ENCODE measurements at regions not wholly inside any gene's neighbourhood (a gene's known extent, or its start where the extent isn't known, plus 50 kb on each side); places are given as distances from the start of the nearest gene placed in this dataset.

DNA sequence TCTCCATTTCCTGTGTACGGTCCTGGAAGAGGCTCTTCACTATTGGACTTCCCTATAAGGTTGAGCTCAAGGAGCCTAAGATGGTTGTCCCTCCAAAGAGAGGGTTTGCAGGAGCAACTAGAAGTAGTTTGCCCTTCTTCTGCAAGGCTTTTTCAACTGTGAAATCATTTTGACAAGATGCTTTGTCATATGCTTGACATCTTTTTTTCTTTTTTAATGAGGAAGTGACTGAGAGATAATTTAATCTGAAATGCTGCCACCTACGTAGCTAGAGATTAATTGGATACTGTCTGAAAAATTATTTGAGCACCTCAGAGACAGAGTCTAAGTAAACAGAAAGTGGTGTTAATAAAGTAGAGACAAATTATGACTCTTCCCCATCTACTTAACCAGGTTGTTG, 97.0 kb downstream of the CHRM3 start:
- no peak overlapping the region for H2BK15ac ChIP-seq (ENCODE audit: low read length)
- H3K27me3 ChIP-seq (ENCODE audit: control insufficient read depth in 3 of 3, insufficient read depth in 3 of 3, low read depth in 1 of 3, low read length in 3 of 3) = no peaks in the 10 kb centered on the region
- H4K91ac ChIP-seq (ENCODE audit: low read depth, low read length, poor library complexity) = no peak overlapping the region
- no peaks in the 10 kb centered on the region for H3K79me1 ChIP-seq (ENCODE audit: low read depth, low read length)
- no CpG with 5 or more reads among the region's 2 CpGs for WGBS, 2 donors (ENCODE audit: extremely low coverage in 2 of 2, insufficient read length in 2 of 2, insufficient replicate concordance in 1 of 2)
- H3K4me3 ChIP-seq (ENCODE audit: low read length in 2 of 2) = no peak overlapping the region
- no peak overlapping the region for H3K4me2 ChIP-seq (ENCODE audit: insufficient read depth, low read length, poor library complexity, severe bottlenecking)
- DNase-seq (ENCODE audit: low spot score) = no peak
- H2AK5ac ChIP-seq (ENCODE audit: low read depth, low read length) = no peak overlapping the region
- no peak overlapping the region for H3K9ac ChIP-seq (ENCODE audit: low read depth, low read length, poor library complexity)
- no peak overlapping the region for H3K27ac ChIP-seq (replicated peaks; ENCODE audit: low read length)
- no peak overlapping the region for H2AFZ ChIP-seq (ENCODE audit: low read length)
- H3K14ac ChIP-seq (ENCODE audit: low read length) = no peak overlapping the region
- H2BK5ac ChIP-seq (ENCODE audit: low read length) = no peak overlapping the region
- H3K23ac ChIP-seq (ENCODE audit: low read depth, low read length, poor library complexity) = no peak overlapping the region
- no peaks in the 10 kb centered on the region for H3K4me1 ChIP-seq (ENCODE audit: control insufficient read depth in 2 of 2, insufficient read depth in 1 of 2, low read depth in 1 of 2, low read length in 2 of 2)
- no peak overlapping the region for H3K18ac ChIP-seq (ENCODE audit: low read length)
- no peak overlapping the region for H3K4ac ChIP-seq (ENCODE audit: low read length)
- H2BK12ac ChIP-seq (ENCODE audit: low read length) = no peak overlapping the region
- no peaks in the 10 kb centered on the region for H3K9me3 ChIP-seq (replicated peaks in 1 of 2; ENCODE audit: control insufficient read depth in 2 of 2, insufficient read depth in 1 of 2, low read depth in 1 of 2, low read length in 2 of 2)
- no peak overlapping the region for H2BK120ac ChIP-seq (ENCODE audit: low read depth, low read length)
- no peaks in the 10 kb centered on the region for H3K36me3 ChIP-seq (replicated peaks in 1 of 2; ENCODE audit: control insufficient read depth in 2 of 2, insufficient read depth in 2 of 2, low read length in 2 of 2)
- H4K8ac ChIP-seq (ENCODE audit: low read depth, low read length) = no peak overlapping the region

DNA sequence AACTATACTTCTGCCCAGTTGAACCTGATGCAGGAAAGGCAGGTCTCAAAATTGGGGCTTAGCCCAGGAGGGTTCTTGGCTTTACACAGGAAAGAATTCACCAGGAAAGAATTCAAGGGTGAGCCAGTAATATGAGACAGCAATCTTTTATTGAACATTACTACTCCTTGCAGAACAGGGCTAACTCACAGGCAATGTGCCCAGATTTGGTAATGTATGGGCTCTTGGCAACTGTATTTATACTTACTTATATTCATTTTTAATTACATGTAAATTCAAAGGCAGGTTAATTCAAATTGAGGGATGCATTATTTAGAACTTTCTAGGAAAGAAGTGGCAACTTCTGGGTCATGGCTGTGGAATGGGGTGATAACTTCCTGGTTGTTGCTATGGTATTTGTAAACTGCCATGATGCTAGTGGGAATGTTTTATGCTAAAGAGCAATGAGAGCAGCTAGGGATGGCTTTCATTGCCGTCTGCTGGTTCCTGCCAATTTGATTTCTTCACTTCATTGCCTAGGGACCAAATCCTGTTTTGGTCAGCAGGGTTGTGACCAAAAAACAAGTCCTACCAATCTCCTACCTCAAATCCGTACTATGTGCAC, 107.5 kb downstream of the CHRM3 start:
- DNase-seq (ENCODE audit: low spot score) = no peak
- peaks cover 0 to 5% of the 10 kb centered on the region in 2 donors for H3K9me3 ChIP-seq (replicated peaks in 1 of 2; ENCODE audit: control insufficient read depth in 2 of 2, insufficient read depth in 1 of 2, low read depth in 1 of 2, low read length in 2 of 2)
- no peaks in the 10 kb centered on the region for H3K4me1 ChIP-seq (ENCODE audit: control insufficient read depth in 2 of 2, insufficient read depth in 1 of 2, low read depth in 1 of 2, low read length in 2 of 2)
- no peak overlapping the region for H3K27ac ChIP-seq (replicated peaks; ENCODE audit: low read length)
- H3K23ac ChIP-seq (ENCODE audit: low read depth, low read length, poor library complexity) = no peak overlapping the region
- no peak overlapping the region for H4K91ac ChIP-seq (ENCODE audit: low read depth, low read length, poor library complexity)
- no peaks in the 10 kb centered on the region for H3K27me3 ChIP-seq (ENCODE audit: control insufficient read depth in 3 of 3, insufficient read depth in 3 of 3, low read depth in 1 of 3, low read length in 3 of 3)
- H4K8ac ChIP-seq (ENCODE audit: low read depth, low read length) = no peak overlapping the region
- no peak overlapping the region for H3K4ac ChIP-seq (ENCODE audit: low read length)
- H3K36me3 ChIP-seq (replicated peaks in 1 of 2; ENCODE audit: control insufficient read depth in 2 of 2, insufficient read depth in 2 of 2, low read length in 2 of 2) = no peaks in the 10 kb centered on the region
- no peak overlapping the region for H2BK15ac ChIP-seq (ENCODE audit: low read length)
- WGBS, 2 donors (ENCODE audit: extremely low coverage in 2 of 2, insufficient read length in 2 of 2, insufficient replicate concordance in 1 of 2) = no CpG with 5 or more reads among the region's 2 CpGs
- H3K9ac ChIP-seq (ENCODE audit: low read depth, low read length, poor library complexity) = no peak overlapping the region
- H3K4me3 ChIP-seq (ENCODE audit: low read length in 2 of 2) = no peak overlapping the region
- no peak overlapping the region for H2BK12ac ChIP-seq (ENCODE audit: low read length)
- H3K18ac ChIP-seq (ENCODE audit: low read length) = no peak overlapping the region
- H2BK5ac ChIP-seq (ENCODE audit: low read length) = no peak overlapping the region
- H3K14ac ChIP-seq (ENCODE audit: low read length) = no peak overlapping the region
- no peak overlapping the region for H2BK120ac ChIP-seq (ENCODE audit: low read depth, low read length)
- no peak overlapping the region for H2AK5ac ChIP-seq (ENCODE audit: low read depth, low read length)
- no peak overlapping the region for H2AFZ ChIP-seq (ENCODE audit: low read length)
- H3K79me1 ChIP-seq (ENCODE audit: low read depth, low read length) = no peaks in the 10 kb centered on the region
- no peak overlapping the region for H3K4me2 ChIP-seq (ENCODE audit: insufficient read depth, low read length, poor library complexity, severe bottlenecking)

DNA sequence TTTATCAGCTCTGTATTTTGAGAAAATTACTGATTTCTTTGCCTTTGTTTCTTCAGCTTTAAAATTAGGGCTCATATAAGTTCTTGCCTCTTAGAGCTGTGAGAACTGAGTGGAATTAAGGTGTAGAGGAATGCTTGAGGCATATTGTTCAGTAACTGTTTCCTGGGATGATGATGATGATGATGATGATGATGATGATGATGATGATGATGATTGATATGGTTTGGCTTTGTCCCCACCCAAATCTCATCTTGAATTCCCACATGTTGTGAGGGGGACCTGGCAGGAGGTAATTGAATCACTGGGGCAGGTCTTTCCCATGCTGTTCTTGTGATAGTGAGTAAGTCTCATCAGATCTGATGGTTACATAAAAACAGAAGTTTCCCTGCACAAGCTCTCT, 118.7 kb downstream of the CHRM3 start:
- Histone ChIP-seq H3K4me1 (ENCODE audit: control insufficient read depth in 2 of 2, insufficient read depth in 1 of 2, low read depth in 1 of 2, low read length in 2 of 2) (no peaks in the 10 kb centered on the region), H2BK120ac (ENCODE audit: low read depth, low read length) (no peak overlapping the region)

DNA sequence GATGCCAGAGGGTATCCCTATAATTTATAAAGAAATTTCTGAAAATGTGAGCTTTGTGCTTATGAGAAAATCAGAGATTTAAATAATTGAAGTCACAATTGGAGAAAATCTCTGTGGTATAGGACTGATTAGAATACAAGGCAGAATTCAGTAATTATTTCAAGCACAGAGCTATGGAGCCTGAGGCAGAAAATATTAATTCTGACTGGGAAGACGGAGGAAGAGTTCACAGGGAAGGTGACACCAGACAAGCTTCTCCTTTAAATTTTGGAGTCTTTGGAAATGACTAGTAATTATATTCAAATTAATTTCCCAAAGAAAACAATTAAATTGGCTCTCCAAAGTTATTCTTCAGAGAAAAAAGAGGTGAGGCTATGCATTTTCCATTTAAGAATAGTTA, 121.5 kb downstream of the CHRM3 start:
- H3K23ac ChIP-seq (ENCODE audit: low read depth, low read length, poor library complexity) = no peak overlapping the region
- no peaks in the 10 kb centered on the region for H3K79me1 ChIP-seq (ENCODE audit: low read depth, low read length)
- H3K4me1 ChIP-seq (ENCODE audit: control insufficient read depth in 2 of 2, insufficient read depth in 1 of 2, low read depth in 1 of 2, low read length in 2 of 2) = peaks cover 0 to 1% of the 10 kb centered on the region in 2 donors
- no peak overlapping the region for H2AFZ ChIP-seq (ENCODE audit: low read length)
- no peak overlapping the region for H3K4me3 ChIP-seq (ENCODE audit: low read length in 2 of 2)
- no CpG with 5 or more reads among the region's 1 CpG for WGBS, 2 donors (ENCODE audit: extremely low coverage in 2 of 2, insufficient read length in 2 of 2, insufficient replicate concordance in 1 of 2)
- no peak overlapping the region for H2BK5ac ChIP-seq (ENCODE audit: low read length)
- H3K4me2 ChIP-seq (ENCODE audit: insufficient read depth, low read length, poor library complexity, severe bottlenecking) = no peak overlapping the region
- H2AK5ac ChIP-seq (ENCODE audit: low read depth, low read length) = no peak overlapping the region
- no peak overlapping the region for H2BK15ac ChIP-seq (ENCODE audit: low read length)
- no peak overlapping the region for H2BK120ac ChIP-seq (ENCODE audit: low read depth, low read length)
- no peak for DNase-seq (ENCODE audit: low spot score)
- H3K4ac ChIP-seq (ENCODE audit: low read length) = no peak overlapping the region
- H4K8ac ChIP-seq (ENCODE audit: low read depth, low read length) = no peak overlapping the region
- no peak overlapping the region for H2BK12ac ChIP-seq (ENCODE audit: low read length)
- no peaks in the 10 kb centered on the region for H3K27me3 ChIP-seq (ENCODE audit: control insufficient read depth in 3 of 3, insufficient read depth in 3 of 3, low read depth in 1 of 3, low read length in 3 of 3)
- H3K36me3 ChIP-seq (replicated peaks in 1 of 2; ENCODE audit: control insufficient read depth in 2 of 2, insufficient read depth in 2 of 2, low read length in 2 of 2) = no peaks in the 10 kb centered on the region
- no peak overlapping the region for H3K9ac ChIP-seq (ENCODE audit: low read depth, low read length, poor library complexity)
- H4K91ac ChIP-seq (ENCODE audit: low read depth, low read length, poor library complexity) = no peak overlapping the region
- H3K14ac ChIP-seq (ENCODE audit: low read length) = no peak overlapping the region
- no peak overlapping the region for H3K18ac ChIP-seq (ENCODE audit: low read length)
- H3K9me3 ChIP-seq (replicated peaks in 1 of 2; ENCODE audit: control insufficient read depth in 2 of 2, insufficient read depth in 1 of 2, low read depth in 1 of 2, low read length in 2 of 2) = peaks cover 0 to 2% of the 10 kb centered on the region in 2 donors
- H3K27ac ChIP-seq (replicated peaks; ENCODE audit: low read length) = no peak overlapping the region

More for the DNA sequence above, 118.7 kb downstream of the CHRM3 start:
- H3K79me1 ChIP-seq (ENCODE audit: low read depth, low read length) = no peaks in the 10 kb centered on the region
- H3K4ac ChIP-seq (ENCODE audit: low read length) = no peak overlapping the region
- no peak overlapping the region for H3K14ac ChIP-seq (ENCODE audit: low read length)
- H2AFZ ChIP-seq (ENCODE audit: low read length) = no peak overlapping the region
- no peak overlapping the region for H2BK12ac ChIP-seq (ENCODE audit: low read length)
- H3K9ac ChIP-seq (ENCODE audit: low read depth, low read length, poor library complexity) = no peak overlapping the region
- H3K4me2 ChIP-seq (ENCODE audit: insufficient read depth, low read length, poor library complexity, severe bottlenecking) = no peak overlapping the region
- no peak overlapping the region for H3K27ac ChIP-seq (replicated peaks; ENCODE audit: low read length)
- no peak overlapping the region for H2BK15ac ChIP-seq (ENCODE audit: low read length)
- no peak overlapping the region for H3K4me3 ChIP-seq (ENCODE audit: low read length in 2 of 2)
- no peaks in the 10 kb centered on the region for H3K36me3 ChIP-seq (replicated peaks in 1 of 2; ENCODE audit: control insufficient read depth in 2 of 2, insufficient read depth in 2 of 2, low read length in 2 of 2)
- DNase-seq (ENCODE audit: low spot score) = no peak
- H2AK5ac ChIP-seq (ENCODE audit: low read depth, low read length) = no peak overlapping the region
- H3K27me3 ChIP-seq (ENCODE audit: control insufficient read depth in 3 of 3, insufficient read depth in 3 of 3, low read depth in 1 of 3, low read length in 3 of 3) = no peaks in the 10 kb centered on the region
- H4K8ac ChIP-seq (ENCODE audit: low read depth, low read length) = no peak overlapping the region
- no peak overlapping the region for H3K18ac ChIP-seq (ENCODE audit: low read length)
- H4K91ac ChIP-seq (ENCODE audit: low read depth, low read length, poor library complexity) = no peak overlapping the region
- no peak overlapping the region for H2BK5ac ChIP-seq (ENCODE audit: low read length)
- peaks cover 0 to 2% of the 10 kb centered on the region in 2 donors for H3K9me3 ChIP-seq (replicated peaks in 1 of 2; ENCODE audit: control insufficient read depth in 2 of 2, insufficient read depth in 1 of 2, low read depth in 1 of 2, low read length in 2 of 2)
- no peak overlapping the region for H3K23ac ChIP-seq (ENCODE audit: low read depth, low read length, poor library complexity)
